ENCODE measurements at regions not wholly inside any gene's neighbourhood (a gene's known extent, or its start where the extent isn't known, plus 50 kb on each side); places are given as distances from the start of the nearest gene placed in this dataset.

DNA sequence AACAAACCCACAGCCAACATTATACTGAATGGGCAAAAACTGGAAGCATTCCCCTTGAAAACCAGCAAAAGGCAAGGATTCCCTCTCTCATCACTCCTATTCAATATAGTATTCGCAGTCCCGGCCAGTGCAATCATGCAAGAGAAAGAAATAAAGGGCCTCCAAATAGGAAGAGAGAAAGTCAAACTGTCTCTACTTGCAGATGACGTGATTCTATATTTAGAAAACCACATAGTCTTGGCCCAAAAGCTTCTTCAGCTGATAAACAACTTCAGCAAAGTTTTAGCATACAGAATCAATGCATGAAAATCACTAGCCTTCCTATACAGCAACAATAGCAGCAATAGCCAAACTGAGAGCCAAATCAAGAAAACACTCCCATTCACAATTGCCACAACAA lies 333.7 kb upstream of the EDIL3 start:
- TF ChIP-seq, protein P1, sequence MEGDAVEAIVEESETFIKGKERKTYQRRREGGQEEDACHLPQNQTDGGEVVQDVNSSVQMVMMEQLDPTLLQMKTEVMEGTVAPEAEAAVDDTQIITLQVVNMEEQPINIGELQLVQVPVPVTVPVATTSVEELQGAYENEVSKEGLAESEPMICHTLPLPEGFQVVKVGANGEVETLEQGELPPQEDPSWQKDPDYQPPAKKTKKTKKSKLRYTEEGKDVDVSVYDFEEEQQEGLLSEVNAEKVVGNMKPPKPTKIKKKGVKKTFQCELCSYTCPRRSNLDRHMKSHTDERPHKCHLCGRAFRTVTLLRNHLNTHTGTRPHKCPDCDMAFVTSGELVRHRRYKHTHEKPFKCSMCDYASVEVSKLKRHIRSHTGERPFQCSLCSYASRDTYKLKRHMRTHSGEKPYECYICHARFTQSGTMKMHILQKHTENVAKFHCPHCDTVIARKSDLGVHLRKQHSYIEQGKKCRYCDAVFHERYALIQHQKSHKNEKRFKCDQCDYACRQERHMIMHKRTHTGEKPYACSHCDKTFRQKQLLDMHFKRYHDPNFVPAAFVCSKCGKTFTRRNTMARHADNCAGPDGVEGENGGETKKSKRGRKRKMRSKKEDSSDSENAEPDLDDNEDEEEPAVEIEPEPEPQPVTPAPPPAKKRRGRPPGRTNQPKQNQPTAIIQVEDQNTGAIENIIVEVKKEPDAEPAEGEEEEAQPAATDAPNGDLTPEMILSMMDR (IDR thresholded peaks at IDR 0.05; ENCODE audit: borderline replicate concordance, extremely low read depth, low read length, poor library complexity, severe bottlenecking) = no peak
- TF ChIP-seq EZH2 (IDR thresholded peaks at IDR 0.05; ENCODE audit: borderline replicate concordance, low read depth, low read length, severe bottlenecking) = no peak

Data from DND-41 (cell line).